ENCODE measurements at regions not wholly inside any gene's neighbourhood (a gene's known extent, or its start where the extent isn't known, plus 50 kb on each side); places are given as distances from the start of the nearest gene placed in this dataset.

DNA sequence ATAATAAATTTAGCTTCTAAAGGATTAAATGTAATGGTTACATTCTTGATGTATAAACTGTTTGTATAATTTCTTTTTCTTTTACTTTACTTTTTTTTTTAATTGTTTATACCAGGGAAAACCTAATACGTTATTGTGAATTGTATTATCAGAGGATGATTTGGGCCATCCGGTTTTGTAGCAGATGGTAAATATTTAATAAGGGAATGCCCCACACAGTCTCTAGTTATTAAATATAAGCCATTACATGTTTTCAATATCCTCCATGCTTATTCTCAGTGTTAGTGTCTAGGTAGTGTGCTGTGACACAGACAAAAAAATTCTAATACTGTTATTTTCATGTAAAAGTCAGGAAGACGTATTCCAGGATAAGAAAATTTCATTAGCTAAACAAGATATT is 553.9 kb downstream of the ZNF804A start:
- no peak for DNase-seq

DNA sequence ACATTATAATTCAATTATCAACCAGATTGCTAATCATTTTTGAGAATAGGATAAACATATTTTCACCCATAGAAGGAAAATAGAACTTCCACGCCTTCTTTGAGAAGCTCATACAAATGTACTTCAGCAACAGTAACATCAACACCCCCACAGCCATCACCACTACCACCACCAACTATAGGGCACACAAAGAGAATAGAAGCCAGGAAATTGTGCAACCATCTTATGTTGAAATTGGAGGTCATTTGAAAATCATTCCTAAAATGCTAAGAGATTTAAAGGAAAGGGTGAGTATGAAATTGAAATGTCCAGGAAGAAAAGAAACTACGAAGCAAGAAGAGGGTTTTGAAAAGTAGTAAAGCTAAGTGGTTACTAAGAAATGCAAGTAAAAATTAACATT is 563.4 kb downstream of the ZNF804A start:
- DNase-seq, result no peak

- DNase-seq, result no peak
These were observed 564.3 kb upstream of the FSIP2 start for GRCh38 chr2:185174353-185174752.

DNA sequence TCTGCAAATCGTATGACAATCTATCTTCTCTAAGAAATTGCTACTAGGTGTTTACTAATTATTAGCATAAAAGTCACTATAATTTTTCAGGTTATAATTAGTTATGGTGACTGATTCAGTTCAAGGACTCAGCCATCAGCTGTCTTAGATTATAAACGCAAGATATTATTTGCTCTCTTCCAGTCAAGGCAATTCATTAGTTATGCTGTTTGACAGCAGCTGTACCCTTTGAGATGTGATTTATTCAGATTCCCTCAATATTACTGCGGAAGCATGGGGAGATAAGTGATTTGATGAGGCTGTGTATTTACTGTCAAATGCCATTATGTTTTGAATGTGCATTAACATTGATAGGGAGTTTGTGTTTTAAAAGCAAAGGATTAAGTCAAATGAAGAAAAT is 558.9 kb upstream of the FSIP2 start:
- no peak for DNase-seq

- no peak for DNase-seq
These were observed 556.7 kb upstream of the FSIP2 start for GRCh38 chr2:185181901-185182300.

DNA sequence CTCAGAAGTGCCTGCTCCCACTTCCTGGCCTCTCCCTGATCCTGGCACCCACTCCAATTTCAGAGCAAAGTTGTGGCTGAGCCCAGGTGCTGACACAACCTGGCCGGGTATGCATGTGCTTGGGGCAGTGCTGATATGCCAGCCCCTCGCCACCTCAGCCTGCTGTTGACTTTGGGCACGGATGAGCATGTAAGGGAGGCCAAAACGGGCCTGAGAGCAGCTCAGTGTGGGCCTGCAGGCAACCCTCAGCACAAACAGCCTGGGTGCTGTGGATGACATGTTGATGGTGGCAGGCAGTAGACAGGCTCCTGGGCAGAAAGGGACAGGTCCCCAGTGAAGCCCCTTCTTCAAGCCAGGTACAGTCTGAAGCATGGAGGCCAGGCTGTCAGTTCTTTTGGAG is 553.6 kb upstream of the FSIP2 start:
- no peak for DNase-seq

DNA sequence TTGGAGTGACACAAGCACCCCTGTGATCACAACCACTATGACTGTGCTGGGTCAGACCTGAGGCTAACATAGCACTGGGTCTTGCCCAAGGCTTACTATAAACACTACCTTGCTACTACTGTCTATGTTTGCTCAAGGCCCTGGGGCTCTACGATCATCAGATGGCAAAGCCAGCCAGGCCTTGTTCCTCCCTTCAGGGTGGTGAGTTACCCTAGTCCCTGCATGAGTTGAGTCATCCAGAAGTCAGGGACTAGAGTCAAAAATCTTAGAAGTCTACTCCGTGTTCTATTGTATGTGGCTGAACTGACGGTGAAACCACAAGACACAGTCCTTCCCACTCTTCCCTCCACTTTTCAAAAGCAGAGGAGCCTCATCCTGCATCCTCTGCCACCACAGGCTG is 551.2 kb upstream of the FSIP2 start:
- no peak for DNase-seq

DNA sequence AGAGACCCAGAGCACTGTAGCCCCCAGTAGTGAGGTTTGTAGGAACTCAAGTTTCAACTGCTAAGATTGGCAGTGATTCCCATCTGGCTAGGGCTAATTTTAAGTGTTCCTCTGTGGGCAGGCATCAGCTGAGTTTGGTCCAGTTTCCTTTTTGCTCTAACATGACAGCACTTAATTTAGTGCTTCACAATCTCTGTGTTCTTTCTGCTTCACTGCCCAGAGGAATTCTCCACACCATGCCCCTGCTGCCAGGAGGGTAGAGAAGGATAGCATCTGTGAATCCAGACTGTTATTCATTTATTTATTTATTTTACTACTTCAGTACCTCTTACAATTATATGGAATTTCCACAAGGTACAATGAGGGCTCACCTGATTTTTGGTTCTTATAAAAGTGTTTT is 549.9 kb upstream of the FSIP2 start:
- DNase-seq, result no peak

DNA sequence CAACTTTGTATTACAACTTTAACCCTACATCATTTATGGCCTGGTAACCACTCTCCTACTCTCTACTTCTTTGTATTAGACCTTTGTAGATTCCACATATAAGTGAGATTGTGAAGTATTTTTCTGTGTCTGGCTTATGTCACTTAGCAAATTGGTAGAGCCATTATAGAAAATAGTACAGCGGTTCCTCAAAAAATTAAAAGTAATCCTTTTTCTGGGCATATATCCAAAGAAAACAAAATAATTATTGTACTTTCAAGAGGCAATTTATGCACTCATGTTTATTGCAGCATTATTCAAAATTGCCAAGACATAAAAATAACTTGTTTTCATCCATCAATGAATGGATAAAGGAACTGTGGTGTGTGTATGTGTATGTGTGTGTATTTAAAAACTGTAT is 537.5 kb upstream of the FSIP2 start:
- DNase-seq, result no peak

GRCh38 chr2:185202381-185202780 is 536.2 kb upstream of the FSIP2 start:
- no peak for DNase-seq

DNA sequence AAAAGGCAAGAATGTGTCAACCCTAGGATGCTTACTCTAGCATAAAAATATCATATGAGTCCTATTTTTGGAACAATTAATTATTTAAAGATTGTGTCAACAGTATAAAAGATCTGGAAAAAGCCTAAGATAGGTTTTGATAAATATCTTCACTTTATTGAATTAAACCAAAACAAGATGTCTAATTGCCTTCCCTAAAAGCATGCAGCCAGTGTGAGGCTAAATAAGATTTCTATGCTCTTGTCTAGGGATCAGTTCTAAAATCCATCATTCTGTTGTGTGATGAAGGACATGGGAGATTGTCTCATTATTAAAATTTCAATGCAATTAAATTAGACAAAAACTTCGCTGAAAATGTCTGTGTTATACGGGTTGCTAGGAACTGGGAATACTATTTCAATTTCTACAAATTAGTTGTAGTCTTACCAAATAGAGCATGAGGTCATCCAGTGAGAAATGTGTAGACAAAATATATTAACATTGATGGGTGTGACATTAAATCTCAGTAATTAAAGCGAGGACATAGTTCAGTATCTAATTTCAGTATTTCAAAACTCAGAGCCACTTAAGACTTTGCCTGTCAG is 535.6 kb upstream of the FSIP2 start:
- DNase-seq, result no peak

- no peak for DNase-seq
These were observed 530.3 kb upstream of the FSIP2 start for GRCh38 chr2:185208261-185208660.

DNA sequence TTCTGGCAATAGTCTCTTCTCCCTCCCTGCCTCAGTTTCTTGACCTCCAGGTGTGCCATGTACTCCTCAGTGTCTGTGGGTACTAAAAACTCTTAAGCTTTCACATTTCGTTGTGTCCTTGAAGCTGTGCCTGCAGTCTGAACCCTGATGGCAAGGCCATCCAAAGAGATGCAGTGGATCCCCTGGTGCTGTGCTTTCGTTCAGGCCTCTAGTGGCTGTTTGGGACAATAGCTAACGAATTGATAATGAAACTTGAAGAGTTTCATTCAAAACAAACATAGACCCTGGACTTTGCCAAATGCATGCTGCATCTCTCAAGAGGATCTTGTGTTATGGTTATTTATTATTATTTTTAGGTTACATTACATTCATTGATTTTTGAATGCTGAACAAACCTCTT is 523.1 kb upstream of the FSIP2 start:
- no peak for DNase-seq

DNA sequence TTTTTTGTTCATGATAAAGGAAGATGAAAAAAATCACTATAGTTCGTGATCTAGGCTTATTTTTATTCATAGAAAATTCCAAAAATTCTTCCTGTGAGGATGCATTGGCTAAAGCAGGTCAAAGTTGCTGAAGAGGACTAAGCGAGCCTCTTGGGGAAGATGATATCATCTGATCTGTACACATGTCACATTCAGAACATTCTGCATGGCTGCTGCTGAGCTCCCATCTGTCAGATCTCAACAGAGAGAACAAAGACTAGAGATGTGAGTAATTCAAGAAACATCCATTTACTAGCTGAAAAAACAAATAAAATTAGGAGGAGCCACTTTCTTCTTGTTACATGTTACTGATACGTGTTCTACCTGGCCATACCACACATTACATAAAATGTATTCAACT is 518.6 kb upstream of the FSIP2 start:
- DNase-seq, result no peak

- DNase-seq, result no peak
These were observed 516.3 kb upstream of the FSIP2 start for GRCh38 chr2:185222311-185222710.

DNA sequence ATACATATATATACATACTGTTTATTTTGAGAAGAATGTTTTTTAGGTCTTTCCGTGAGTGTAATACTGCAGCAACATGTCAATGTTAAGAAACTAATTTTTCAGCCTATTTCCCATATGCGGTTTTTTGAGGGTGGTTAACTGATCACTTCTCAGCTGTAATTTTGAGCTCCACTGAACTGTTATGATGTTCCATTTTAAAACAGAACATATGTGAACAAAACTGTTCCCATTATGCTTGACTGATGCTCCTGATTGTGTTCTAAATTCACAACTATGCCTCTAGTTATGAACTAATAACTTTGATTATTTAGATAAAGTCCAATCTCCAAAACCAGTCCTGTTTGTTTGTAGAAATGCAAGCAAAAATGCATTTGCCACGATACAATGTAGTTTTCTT is 511.2 kb upstream of the FSIP2 start:
- no peak for DNase-seq

- DNase-seq, result no peak
These were observed 499.1 kb upstream of the FSIP2 start for GRCh38 chr2:185239491-185239890.

- DNase-seq, result no peak
These were observed 497.8 kb upstream of the FSIP2 start for GRCh38 chr2:185240796-185241195.

DNA sequence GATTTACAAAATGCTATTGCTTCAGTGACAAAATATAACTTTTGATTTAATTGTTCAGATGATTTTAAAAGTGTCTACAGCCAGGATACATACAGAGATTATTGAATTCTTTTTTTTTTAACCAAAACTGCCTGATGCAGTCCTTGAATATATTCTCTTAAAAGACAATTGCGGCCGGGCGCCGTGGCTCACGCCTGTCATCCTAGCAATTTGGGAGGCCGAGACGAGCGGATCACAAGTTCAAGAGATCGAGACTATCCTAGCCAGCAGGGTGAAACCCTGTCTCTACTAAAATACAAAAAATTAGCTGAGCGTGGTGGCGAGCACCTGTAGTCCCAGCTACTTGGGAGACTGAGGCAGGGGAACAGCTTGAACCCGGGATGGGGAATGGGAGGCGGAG is 497.0 kb upstream of the FSIP2 start:
- DNase-seq, result no peak

- no peak for DNase-seq
These were observed 496.1 kb upstream of the FSIP2 start for GRCh38 chr2:185242462-185242861.

DNA sequence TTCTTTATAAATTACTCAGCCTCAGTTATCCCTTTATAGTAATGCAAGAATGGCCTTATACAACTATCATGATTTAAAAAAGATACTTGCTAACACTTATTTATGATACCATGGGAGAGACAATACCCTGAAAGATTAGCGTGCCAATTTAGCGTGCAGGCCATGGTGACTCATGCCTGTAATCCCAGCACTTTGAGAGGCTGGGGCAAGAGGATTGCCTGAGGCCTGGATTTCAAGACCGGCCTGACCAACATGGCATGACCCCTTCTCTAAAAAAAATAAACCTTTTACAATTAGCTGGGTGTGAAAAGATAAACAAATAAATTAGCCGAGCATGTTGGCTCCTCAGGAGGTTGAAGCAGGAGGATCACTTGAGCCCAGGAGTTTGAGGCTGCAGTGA is 493.4 kb upstream of the FSIP2 start:
- DNase-seq, result no peak

GRCh38 chr2:185245806-185246205 is 492.8 kb upstream of the FSIP2 start:
- DNase-seq, result no peak

DNA sequence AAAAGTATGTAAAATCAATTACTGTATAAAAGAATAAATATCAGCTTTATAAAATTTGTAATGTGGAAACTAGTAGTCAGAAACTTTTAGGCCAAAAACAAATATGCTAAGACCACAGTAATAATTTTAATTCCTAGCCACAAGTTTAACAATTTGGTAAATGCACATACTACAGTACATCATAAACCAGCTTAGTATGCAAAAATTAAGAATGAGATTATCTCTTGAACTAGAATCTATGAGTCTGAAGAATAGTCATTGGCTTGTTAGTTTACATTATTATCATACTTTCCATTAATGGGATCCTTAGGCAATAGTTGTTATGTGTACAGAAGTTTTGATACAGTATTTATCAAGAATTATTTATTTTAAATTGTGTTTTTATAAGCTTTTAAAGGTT is 491.9 kb upstream of the FSIP2 start:
- no peak for DNase-seq

DNA sequence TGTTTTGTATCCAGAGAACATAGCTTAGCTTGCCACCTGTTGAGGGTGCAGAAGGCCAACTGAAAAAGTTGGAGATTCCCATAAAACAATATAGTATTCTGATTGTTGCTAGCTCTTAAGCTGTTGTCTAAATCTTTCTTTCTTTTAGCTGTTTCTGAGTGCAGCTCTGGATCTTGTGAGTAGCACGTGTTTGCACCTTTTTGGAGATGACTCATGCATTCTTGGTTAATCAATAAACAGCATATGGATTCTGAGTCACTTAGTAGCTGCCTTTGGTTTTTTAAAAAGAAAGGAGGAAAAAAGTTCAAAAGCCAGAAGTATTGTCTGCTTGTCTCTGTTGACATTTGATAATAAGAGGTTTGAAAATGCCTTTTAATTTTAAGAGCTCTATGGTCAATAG is 483.0 kb upstream of the FSIP2 start:
- no peak for DNase-seq

DNA sequence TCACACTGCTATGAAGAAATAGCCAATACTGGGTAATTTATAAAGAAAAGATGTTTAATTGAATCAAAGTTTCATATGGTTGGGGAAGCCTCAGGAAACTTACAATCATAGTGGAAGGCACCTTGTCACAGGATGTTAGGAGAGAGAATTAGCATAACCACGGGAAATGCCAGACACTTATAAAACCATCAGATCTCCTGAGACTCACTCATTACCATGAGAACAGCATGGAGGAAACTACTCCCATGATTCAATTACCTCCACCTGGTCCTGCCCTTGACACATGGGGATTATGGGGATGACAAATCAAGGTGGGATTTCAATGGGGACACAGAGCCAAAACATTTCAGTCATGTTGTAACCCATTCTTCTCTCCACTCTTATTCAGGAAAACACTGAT is 472.9 kb upstream of the FSIP2 start:
- no peak for DNase-seq

- no peak for DNase-seq
These were observed 470.0 kb upstream of the FSIP2 start for GRCh38 chr2:185268651-185269050.
